Activated CD8-positive, alpha-beta T cell treated with anti-CD3 and anti-CD28 coated beads for 36 hours (primary cell): ENCODE measurements at regions not wholly inside any gene's neighbourhood (a gene's known extent, or its start where the extent isn't known, plus 50 kb on each side); places are given as distances from the start of the nearest gene placed in this dataset.

Experiments
- ATAC-seq: fragments of 200-7000 bp; cut with Tn5 transposase; one replicate; pipeline ENCODE4 v1.10.0; 2021; ENCODE audit warnings: mild to moderate bottlenecking, moderate library complexity
- CTCF ChIA-PET: fragments of 350-600 bp; sonication (Branson Sonifier 250); formaldehyde crosslinking; loops from one replicate; lab custom pipeline; 2021; ENCODE audit warnings: antibody characterized with exemption; lab: Charles Lee
- POLR2A ChIA-PET: fragments of 350-600 bp; sonication (Branson Sonifier 250); formaldehyde crosslinking; loops from one replicate; lab custom pipeline; 2021; ENCODE audit warnings: antibody characterized with exemption; lab: Charles Lee
- DNase-seq: peaks from one replicate; pipeline ENCODE4 v3.0.0-alpha.2; 2020
- H3K27ac Mint-ChIP-seq: one replicate; pipeline ENCODE4 v1.8.0; 2021; ENCODE audit warnings: mild to moderate bottlenecking, mixed read lengths
- H3K27me3 Mint-ChIP-seq: one replicate; pipeline ENCODE4 v1.8.0; 2021; ENCODE audit warnings: mixed read lengths
- H3K36me3 Mint-ChIP-seq: one replicate; pipeline ENCODE4 v1.8.0; 2021; ENCODE audit warnings: low read depth, mixed read lengths
- H3K4me1 Mint-ChIP-seq: one replicate; pipeline ENCODE4 v1.8.0; 2021; ENCODE audit warnings: low read depth, mixed read lengths
- H3K4me3 Mint-ChIP-seq: one replicate; pipeline ENCODE4 v1.8.0; 2021; ENCODE audit warnings: mild to moderate bottlenecking, moderate library complexity, mixed read lengths
- H3K9me3 Mint-ChIP-seq: one replicate; pipeline ENCODE4 v1.8.0; 2021; ENCODE audit warnings: mixed read lengths
- intact Hi-C: fragments of 100-400 bp; cut with micrococcal nuclease; formaldehyde crosslinking; loops from one replicate; pipeline ENCODE4 v1.10.0; 2022
- TF ChIP-seq, protein P1 (sequence below): fragments of 200-600 bp; IDR thresholded peaks from one replicate; pipeline ENCODE4 v1.8.0; 2022; ENCODE audit warnings: antibody characterized with exemption, mild to moderate bottlenecking

DNA sequence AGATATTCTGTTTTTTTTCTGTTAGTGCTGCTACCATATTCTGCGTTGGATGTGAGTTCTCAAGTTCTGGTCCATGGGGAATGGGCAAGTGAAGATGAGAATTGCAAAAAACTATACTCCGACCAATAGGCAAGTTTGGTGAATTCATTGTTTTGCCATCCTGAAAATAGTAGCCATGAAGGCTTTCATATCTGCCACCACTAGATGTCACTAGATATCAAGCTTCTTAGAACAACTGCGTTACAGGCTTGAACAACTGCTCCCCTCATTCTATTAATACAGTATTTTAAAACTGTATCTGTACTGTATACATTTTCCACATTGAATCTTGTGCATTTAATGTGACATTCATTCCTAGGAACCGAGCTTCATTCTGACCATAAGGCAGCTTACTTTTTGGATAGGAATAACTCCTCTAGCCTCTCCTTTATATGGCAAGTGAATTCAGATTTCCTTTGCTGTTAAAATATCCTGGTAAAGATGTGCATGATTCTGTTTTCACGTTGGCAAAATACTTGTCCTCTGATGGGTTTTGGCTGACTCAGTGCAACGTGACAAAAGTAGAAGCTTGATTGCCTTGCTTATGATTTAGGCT is 163.6 kb downstream of the SREK1 start:
- DNase-seq, result no peak

GRCh38 chr5:66312266-66312665 is 168.2 kb downstream of the SREK1 start:
- intact Hi-C loops, result no loop called here
- no peak for ATAC-seq
- Mint-ChIP-seq H3K27ac (no peak overlapping the region), H3K36me3 (no peaks in the 10 kb centered on the region), H3K4me3 (no peak overlapping the region), H3K4me1 (no peaks in the 10 kb centered on the region), H3K27me3 (peaks cover 6% of the 10 kb centered on the region), H3K9me3 (peaks cover 13% of the 10 kb centered on the region)
- CTCF ChIA-PET, result interaction anchor here (2.2 kb wide), 1 partner anchor 9 kb away, joined by 6 read pairs; no protein-coding TSS in a partner anchor
- TF ChIP-seq, protein P1, sequence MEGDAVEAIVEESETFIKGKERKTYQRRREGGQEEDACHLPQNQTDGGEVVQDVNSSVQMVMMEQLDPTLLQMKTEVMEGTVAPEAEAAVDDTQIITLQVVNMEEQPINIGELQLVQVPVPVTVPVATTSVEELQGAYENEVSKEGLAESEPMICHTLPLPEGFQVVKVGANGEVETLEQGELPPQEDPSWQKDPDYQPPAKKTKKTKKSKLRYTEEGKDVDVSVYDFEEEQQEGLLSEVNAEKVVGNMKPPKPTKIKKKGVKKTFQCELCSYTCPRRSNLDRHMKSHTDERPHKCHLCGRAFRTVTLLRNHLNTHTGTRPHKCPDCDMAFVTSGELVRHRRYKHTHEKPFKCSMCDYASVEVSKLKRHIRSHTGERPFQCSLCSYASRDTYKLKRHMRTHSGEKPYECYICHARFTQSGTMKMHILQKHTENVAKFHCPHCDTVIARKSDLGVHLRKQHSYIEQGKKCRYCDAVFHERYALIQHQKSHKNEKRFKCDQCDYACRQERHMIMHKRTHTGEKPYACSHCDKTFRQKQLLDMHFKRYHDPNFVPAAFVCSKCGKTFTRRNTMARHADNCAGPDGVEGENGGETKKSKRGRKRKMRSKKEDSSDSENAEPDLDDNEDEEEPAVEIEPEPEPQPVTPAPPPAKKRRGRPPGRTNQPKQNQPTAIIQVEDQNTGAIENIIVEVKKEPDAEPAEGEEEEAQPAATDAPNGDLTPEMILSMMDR, result no peak
- DNase-seq, result no peak
- POLR2A ChIA-PET, result no interaction called here

More for the DNA sequence above, 163.6 kb downstream of the SREK1 start:
- intact Hi-C loops, result loop anchor here (5.0 kb wide), 1 partner anchor 450 kb away; no protein-coding TSS in a partner anchor
- Mint-ChIP-seq H3K27me3 (peaks cover 5% of the 10 kb centered on the region), H3K9me3 (no peaks in the 10 kb centered on the region), H3K36me3 (no peaks in the 10 kb centered on the region), H3K4me3 (no peak overlapping the region), H3K4me1 (no peaks in the 10 kb centered on the region), H3K27ac (no peak overlapping the region)
- ChIA-PET POLR2A (interaction anchor here (0.6 kb wide), 1 partner anchor 441 kb away, joined by 3 read pairs; no protein-coding TSS in a partner anchor), CTCF (interaction anchor here (0.6 to 5.5 kb wide), 28 partner anchors 9 to 842 kb away, joined by 3 to 92 read pairs (median 4); no protein-coding TSS in a partner anchor)
- TF ChIP-seq, protein P1, result peak; percentile 73
- ATAC-seq, result peak; percentile 51

- H3K36me3 Mint-ChIP-seq, result no peaks in the 10 kb centered on the region
- POLR2A ChIA-PET, result no interaction called here
- peaks cover 13% of the 10 kb centered on the region for H3K9me3 Mint-ChIP-seq
- TF ChIP-seq, protein P1, result no peak
- intact Hi-C loops, result no loop called here
- H3K4me1 Mint-ChIP-seq, result no peaks in the 10 kb centered on the region
- ATAC-seq, result no peak
- DNase-seq, result no peak
- CTCF ChIA-PET, result interaction anchor here (2.0 kb wide), 1 partner anchor 10 kb away, joined by 8 read pairs; no protein-coding TSS in a partner anchor
- no peak overlapping the region for H3K4me3 Mint-ChIP-seq
- peaks cover 8% of the 10 kb centered on the region for H3K27me3 Mint-ChIP-seq
- no peak overlapping the region for H3K27ac Mint-ChIP-seq
Measured at GRCh38 chr5:66315784-66316183, 171.7 kb downstream of the SREK1 start.

GRCh38 chr5:66322786-66323528 is 178.9 kb downstream of the SREK1 start:
- no peak for DNase-seq
- Mint-ChIP-seq H3K4me1 (no peaks in the 10 kb centered on the region), H3K9me3 (no peaks in the 10 kb centered on the region), H3K27ac (no peak overlapping the region), H3K27me3 (peaks cover 1% of the 10 kb centered on the region), H3K36me3 (no peaks in the 10 kb centered on the region), H3K4me3 (no peak overlapping the region)
- CTCF ChIA-PET, result interaction anchor here (1.1 to 7.4 kb wide), 3 partner anchors 10 to 43 kb away, joined by 3 to 73 read pairs (median 3); no protein-coding TSS in a partner anchor
- TF ChIP-seq, protein P1, result no peak
- no peak for ATAC-seq
- intact Hi-C loops, result no loop called here
- POLR2A ChIA-PET, result no interaction called here

DNA sequence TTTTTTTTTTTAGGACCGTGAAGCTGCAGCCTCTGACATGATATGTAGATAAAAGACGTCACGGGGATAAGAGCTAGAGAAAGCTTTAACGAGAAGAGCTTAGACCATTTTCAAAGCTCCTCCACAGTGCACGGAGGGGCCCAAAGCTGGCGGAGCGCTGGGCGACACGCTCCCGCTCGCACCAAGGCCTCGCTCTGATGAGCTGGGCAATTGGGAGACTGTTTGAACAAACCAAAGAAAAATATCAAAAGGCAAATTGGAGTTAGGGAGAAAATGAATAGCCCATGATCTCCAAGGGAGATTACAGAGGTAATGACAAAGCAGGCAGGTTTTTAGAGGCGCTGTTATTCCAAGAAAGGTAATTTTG is 179.4 kb downstream of the SREK1 start:
- H3K36me3 Mint-ChIP-seq, result no peaks in the 10 kb centered on the region
- ChIA-PET CTCF (interaction anchor here (1.1 to 7.4 kb wide), 3 partner anchors 11 to 43 kb away, joined by 3 to 73 read pairs (median 3); no protein-coding TSS in a partner anchor), POLR2A (no interaction called here)
- TF ChIP-seq, protein P1, result no peak
- H3K27me3 Mint-ChIP-seq, result peaks cover 1% of the 10 kb centered on the region
- H3K27ac Mint-ChIP-seq, result no peak overlapping the region
- H3K4me1 Mint-ChIP-seq, result peaks cover 2% of the 10 kb centered on the region
- ATAC-seq, result no peak
- no peaks in the 10 kb centered on the region for H3K9me3 Mint-ChIP-seq
- H3K4me3 Mint-ChIP-seq, result no peak overlapping the region
- intact Hi-C loops, result no loop called here
- DNase-seq, result no peak
